ENCODE measurements at regions not wholly inside any gene's neighbourhood (a gene's known extent, or its start where the extent isn't known, plus 50 kb on each side); places are given as distances from the start of the nearest gene placed in this dataset.

DNA sequence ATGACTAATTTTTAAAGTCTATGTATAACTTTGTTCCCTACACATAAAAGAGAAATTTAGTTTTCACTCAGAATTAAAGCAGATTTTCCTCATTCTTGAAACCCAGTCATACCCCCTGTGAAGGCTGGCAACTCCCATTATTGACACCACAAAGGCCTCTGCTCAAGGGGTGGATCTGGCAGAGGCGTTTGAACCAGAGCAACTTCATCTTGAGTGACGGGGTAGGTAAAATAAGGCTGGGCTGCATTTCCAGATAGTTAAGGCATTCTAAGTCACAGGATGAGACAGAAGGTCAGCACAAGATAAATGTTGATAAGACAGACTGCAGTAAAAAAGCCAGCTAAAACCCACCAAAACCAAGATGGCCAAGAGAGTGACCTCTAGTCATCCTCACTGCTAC is 177.2 kb upstream of the OR13F1 start:
- DNase-seq (no peak), ATAC-seq (ENCODE audit: low FRiP score in 2 of 2) (no peak)
- Histone ChIP-seq H3K36me3 (no peaks in the 10 kb centered on the region), H3K27ac (no peak overlapping the region), H3K4me1 (no peaks in the 10 kb centered on the region), H3K4me3 (no peak overlapping the region), H3K27me3 (no peaks in the 10 kb centered on the region), H3K9me3 (no peaks in the 10 kb centered on the region)
- 67 to 81% methylated on average over 2 of the region's 2 CpGs for WGBS, 2 donors
- TF ChIP-seq, protein P1, sequence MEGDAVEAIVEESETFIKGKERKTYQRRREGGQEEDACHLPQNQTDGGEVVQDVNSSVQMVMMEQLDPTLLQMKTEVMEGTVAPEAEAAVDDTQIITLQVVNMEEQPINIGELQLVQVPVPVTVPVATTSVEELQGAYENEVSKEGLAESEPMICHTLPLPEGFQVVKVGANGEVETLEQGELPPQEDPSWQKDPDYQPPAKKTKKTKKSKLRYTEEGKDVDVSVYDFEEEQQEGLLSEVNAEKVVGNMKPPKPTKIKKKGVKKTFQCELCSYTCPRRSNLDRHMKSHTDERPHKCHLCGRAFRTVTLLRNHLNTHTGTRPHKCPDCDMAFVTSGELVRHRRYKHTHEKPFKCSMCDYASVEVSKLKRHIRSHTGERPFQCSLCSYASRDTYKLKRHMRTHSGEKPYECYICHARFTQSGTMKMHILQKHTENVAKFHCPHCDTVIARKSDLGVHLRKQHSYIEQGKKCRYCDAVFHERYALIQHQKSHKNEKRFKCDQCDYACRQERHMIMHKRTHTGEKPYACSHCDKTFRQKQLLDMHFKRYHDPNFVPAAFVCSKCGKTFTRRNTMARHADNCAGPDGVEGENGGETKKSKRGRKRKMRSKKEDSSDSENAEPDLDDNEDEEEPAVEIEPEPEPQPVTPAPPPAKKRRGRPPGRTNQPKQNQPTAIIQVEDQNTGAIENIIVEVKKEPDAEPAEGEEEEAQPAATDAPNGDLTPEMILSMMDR (IDR thresholded peaks at IDR 0.05), result no peak
- TF ChIP-seq POLR2AphosphoS5 (IDR thresholded peaks at IDR 0.05) (no peak), EP300 (IDR thresholded peaks at IDR 0.05) (no peak), POLR2A (IDR thresholded peaks at IDR 0.05) (no peak)

DNA sequence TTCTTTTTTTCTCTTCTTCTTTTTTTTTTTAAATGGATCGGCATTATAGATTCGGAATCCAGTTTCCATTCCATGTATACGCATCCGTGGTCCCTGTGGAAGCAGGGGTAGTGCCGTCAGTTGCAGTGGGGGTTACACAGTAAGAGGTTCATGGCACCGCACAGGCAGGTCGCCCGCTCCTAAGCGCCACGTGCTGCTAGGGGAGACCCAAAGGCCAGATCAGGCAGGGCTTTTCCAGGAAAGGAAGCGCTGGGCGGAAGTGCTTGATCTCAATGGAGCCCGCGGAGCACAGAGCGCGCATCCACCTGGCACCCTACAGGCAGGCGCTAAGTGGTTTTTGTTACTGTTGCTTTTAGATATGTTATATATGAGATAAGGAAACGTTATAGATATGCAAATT is 174.8 kb upstream of the OR13F1 start:
- H3K9me3 ChIP-seq, result peaks cover 0 to 2% (median 0%) of the 10 kb centered on the region in 4 donors
- H3K36me3 ChIP-seq, result no peaks in the 10 kb centered on the region
- no peak overlapping the region for H3K4me3 ChIP-seq
- TF ChIP-seq, protein P1 (IDR thresholded peaks at IDR 0.05), result no peak
- TF ChIP-seq POLR2AphosphoS5 (IDR thresholded peaks at IDR 0.05) (no peak), POLR2A (IDR thresholded peaks at IDR 0.05) (no peak), EP300 (IDR thresholded peaks at IDR 0.05) (no peak)
- 94 to 95% methylated on average over 18 of the region's 18 CpGs for WGBS, 2 donors
- no peaks in the 10 kb centered on the region for H3K27me3 ChIP-seq
- no peak for ATAC-seq (ENCODE audit: low FRiP score in 2 of 2)
- H3K27ac ChIP-seq, result no peak overlapping the region
- H3K4me1 ChIP-seq, result no peaks in the 10 kb centered on the region
- peak in 1 of 2 donors; percentile 63 for DNase-seq

DNA sequence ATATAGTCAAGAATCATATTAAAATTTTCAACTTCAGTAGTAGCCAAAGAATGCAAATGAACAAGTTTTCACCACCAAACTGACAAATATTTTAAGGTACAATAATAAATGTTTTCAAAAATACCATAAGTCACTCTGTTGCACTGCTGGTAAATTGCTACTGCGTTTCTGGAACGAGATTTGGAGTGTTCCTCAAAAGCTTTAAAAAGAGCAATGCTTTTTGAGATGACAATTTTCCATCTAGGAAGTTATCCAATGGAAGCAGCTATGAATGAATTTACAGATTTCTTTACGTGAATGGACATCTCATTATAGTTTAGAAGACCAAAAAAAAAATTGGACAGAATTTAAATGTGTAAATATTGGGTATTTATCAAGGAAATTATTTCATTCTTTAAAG is 173.2 kb upstream of the OR13F1 start:
- Histone ChIP-seq H3K36me3 (no peaks in the 10 kb centered on the region), H3K27ac (no peak overlapping the region)
- ATAC-seq (ENCODE audit: low FRiP score in 2 of 2), result no peak

DNA sequence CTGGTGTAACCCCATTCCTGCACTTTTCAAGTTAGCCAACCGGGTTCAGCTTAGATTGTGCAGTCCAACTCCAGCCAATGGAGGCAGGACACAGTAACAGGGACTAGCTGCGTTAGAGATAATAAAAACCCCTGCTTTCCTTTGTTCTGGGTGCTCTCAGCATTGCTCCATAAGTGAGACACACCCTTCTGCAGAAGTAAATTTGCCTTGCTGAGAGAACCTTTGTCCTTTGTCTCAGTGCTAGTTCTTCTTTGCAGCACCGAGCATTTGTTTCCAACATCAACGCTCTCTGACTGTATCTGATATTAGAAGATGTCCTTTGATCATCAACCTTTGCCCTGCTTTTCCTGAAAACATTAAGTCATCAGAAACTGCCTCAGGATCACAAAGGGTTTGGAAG is 169.5 kb upstream of the OR13F1 start:
- TF ChIP-seq, protein P1 (IDR thresholded peaks at IDR 0.05), result no peak
- no peak for TF ChIP-seq EP300 (IDR thresholded peaks at IDR 0.05)
- no peak for DNase-seq
- H3K4me1 ChIP-seq, result no peaks in the 10 kb centered on the region
- WGBS, 2 donors, result 89 to 91% methylated on average over 4 of the region's 4 CpGs
- ATAC-seq (ENCODE audit: low FRiP score in 2 of 2), result no peak
- H3K27me3 ChIP-seq, result no peaks in the 10 kb centered on the region
- no peak overlapping the region for H3K27ac ChIP-seq
- no peaks in the 10 kb centered on the region for H3K36me3 ChIP-seq
- peaks cover 0 to 7% (median 0%) of the 10 kb centered on the region in 4 donors for H3K9me3 ChIP-seq
- no peak overlapping the region for H3K4me3 ChIP-seq

More for the DNA sequence above, 173.2 kb upstream of the OR13F1 start:
- H3K4me3 ChIP-seq, result no peak overlapping the region
- DNase-seq, result no peak
- peaks cover 0 to 7% (median 0%) of the 10 kb centered on the region in 4 donors for H3K9me3 ChIP-seq
- no peaks in the 10 kb centered on the region for H3K4me1 ChIP-seq
- no peaks in the 10 kb centered on the region for H3K27me3 ChIP-seq
- no peak for TF ChIP-seq POLR2AphosphoS5 (IDR thresholded peaks at IDR 0.05)
- TF ChIP-seq, protein P1 (IDR thresholded peaks at IDR 0.05), result no peak
- TF ChIP-seq POLR2A (IDR thresholded peaks at IDR 0.05), result no peak
- no peak for TF ChIP-seq EP300 (IDR thresholded peaks at IDR 0.05)
- WGBS, 2 donors, result 67 to 78% methylated on average over 3 of the region's 3 CpGs

DNA sequence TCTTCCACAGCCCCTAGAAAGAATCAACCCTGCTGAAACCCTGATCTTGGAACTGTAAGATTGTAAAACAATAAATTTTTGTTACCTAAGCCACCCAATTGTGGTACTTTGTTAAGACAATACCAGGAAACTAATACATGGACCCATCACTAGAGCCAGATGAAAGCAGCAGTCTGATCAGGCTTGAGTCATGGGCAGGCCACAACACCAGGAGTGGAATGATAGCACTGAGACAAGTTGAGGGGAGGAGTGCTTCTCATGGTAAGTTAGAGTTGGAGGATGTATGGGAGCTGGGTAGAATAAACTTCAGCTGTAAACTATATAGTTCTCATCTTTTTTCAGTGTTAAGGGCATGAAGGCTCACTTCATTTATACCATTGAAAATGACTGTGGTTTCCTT is 164.4 kb upstream of the OR13F1 start:
- ATAC-seq (ENCODE audit: low FRiP score in 2 of 2), result no peak
- TF ChIP-seq POLR2AphosphoS5 (IDR thresholded peaks at IDR 0.05), result no peak
- no peak for TF ChIP-seq EP300 (IDR thresholded peaks at IDR 0.05)
- TF ChIP-seq, protein P1 (IDR thresholded peaks at IDR 0.05), result no peak
- no peak for TF ChIP-seq POLR2A (IDR thresholded peaks at IDR 0.05)
- peaks cover 0 to 1% (median 0%) of the 10 kb centered on the region in 4 donors for H3K9me3 ChIP-seq
- DNase-seq, result no peak
- H3K36me3 ChIP-seq, result no peaks in the 10 kb centered on the region
- H3K4me1 ChIP-seq, result no peaks in the 10 kb centered on the region
- no peak overlapping the region for H3K27ac ChIP-seq
- H3K4me3 ChIP-seq, result no peak overlapping the region
- no peaks in the 10 kb centered on the region for H3K27me3 ChIP-seq

All from upper lobe of left lung (tissue), 6 donors.